GM18868 (cell line): ENCODE measurements at regions not wholly inside any gene's neighbourhood (a gene's known extent, or its start where the extent isn't known, plus 50 kb on each side); places are given as distances from the start of the nearest gene placed in this dataset.

ENCODE experiments used
- ATAC-seq: cut with Tn5 transposase; IDR thresholded peaks from one replicate; pipeline ENCODE4 v1.9.1; 2021; ENCODE audit warnings: mild to moderate bottlenecking, moderate library complexity; ENCODE audit not compliant: unreplicated experiment

DNA sequence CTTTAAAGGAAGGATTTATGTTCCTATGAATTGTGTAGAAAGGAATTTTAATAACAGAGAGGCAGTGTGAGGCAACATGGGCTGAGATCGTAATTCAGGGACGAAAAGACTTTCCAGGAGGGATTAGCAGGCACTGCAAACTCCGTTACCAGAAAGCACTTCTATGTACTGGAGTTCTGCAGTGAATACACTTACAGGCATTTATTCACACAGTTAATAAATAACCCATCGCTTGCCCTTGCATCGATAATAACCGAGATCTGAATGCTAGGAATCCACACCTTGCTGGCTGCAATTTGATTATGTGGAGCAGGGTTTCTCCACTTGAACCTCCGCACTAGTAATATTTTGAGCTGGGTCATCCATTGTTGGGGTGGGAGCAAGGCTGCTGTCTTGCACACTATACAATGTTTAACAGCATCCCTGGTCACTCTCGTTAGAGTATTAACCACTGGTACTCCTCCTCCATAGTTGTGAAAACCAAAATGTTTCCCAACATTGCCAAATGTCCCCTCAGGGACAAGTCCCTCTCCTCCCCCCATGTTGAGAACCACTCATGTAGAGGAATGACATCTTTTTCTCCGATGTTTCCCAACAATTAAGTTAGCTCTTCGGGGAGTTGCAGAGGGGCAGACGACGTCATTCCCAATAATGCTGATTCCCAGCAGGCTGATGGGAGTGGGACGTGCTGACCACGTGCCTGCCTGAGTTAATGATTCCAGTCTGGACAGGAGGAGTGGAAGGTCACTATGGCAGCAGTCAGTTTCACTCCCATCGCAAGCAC is 99.5 kb downstream of the SNX19 start:
- ATAC-seq, result no peak

DNA sequence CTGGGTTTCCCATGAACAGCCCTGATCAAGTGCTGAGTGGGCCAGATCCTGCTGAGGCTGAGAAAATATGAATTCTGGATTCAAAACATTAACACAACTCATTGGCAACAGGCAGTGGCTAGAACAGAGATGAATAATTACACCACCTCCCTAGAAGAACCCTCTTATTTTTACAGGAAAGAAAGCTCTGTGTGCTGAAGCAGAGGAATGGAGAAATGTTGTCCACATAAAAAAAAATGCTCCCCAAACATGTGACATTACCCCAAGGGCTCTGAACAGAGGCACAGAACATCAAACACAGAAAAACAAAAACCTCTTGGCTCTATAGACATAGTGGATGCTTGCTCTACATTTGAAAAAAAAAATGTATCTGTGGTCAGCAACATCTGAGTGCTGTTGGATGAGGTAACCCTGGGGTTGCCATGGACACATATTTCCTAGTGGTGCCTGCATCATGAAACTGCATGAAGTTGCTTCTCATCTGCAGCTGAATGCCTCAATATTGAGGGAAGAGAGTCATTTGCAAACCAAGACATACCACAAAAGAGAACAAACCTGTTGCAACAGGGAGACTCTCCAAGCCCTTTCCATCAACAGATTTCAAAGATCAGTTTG is 98.8 kb downstream of the SNX19 start:
- ATAC-seq, result no peak

DNA sequence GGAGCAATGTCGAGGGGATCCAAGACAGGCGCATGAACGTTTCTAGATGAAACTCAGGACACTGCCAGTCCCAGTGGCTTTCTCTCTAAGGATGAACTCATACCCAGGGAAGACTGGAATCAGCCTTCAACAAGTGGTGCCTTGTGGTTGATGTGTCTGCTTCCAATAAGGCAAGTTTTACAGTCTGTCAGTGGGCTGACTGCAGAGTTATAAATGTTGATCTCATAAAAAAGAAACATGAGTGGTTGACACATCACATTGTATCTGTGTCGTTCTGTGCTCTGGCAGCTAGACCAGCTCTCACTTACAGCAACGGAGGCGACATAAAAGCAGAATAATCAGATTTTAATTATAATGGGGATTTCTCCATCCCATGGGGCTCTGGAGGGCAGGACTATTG is 96.7 kb downstream of the SNX19 start:
- ATAC-seq, result no peak
